Dedifferentiated amniotic fluid mesenchymal stem cell (primary cell): ENCODE measurements at regions not wholly inside any gene's neighbourhood (a gene's known extent, or its start where the extent isn't known, plus 50 kb on each side); places are given as distances from the start of the nearest gene placed in this dataset.

Experiments
- DNase-seq: peaks from one replicate; pipeline ENCODE4 v3.0.0-alpha.2; 2016; ENCODE audit errors: extremely low spot score

- no peak for DNase-seq
These were observed 363.8 kb downstream of the PMP22 start for GRCh38 chr17:14901376-14901775.

GRCh38 chr17:14886200-14886739, 378.9 kb downstream of the PMP22 start:
- DNase-seq = no peak

- DNase-seq = no peak
These were observed 383.0 kb downstream of the PMP22 start for GRCh38 chr17:14882131-14882530.

GRCh38 chr17:14875557-14876412, 389.3 kb downstream of the PMP22 start:
- no peak for DNase-seq

- no peak for DNase-seq
These were observed 391.1 kb downstream of the PMP22 start for GRCh38 chr17:14873996-14874395.

- DNase-seq = no peak
These were observed 391.6 kb downstream of the PMP22 start for GRCh38 chr17:14873540-14873939.

GRCh38 chr17:14871921-14872320, 393.2 kb downstream of the PMP22 start:
- peak; percentile 62 for DNase-seq

- DNase-seq = no peak
These were observed 398.9 kb downstream of the PMP22 start for GRCh38 chr17:14866266-14866665.

GRCh38 chr17:14864127-14864526, 401.0 kb downstream of the PMP22 start:
- DNase-seq = no peak

GRCh38 chr17:14859542-14859941, 405.6 kb downstream of the PMP22 start:
- DNase-seq = no peak

- DNase-seq = no peak
These were observed 408.9 kb downstream of the PMP22 start for GRCh38 chr17:14856176-14856575.

GRCh38 chr17:14854691-14855090, 410.4 kb downstream of the PMP22 start:
- DNase-seq = no peak

- no peak for DNase-seq
These were observed 419.4 kb downstream of the PMP22 start for GRCh38 chr17:14845591-14846281.

- no peak for DNase-seq
These were observed 421.9 kb downstream of the PMP22 start for GRCh38 chr17:14843086-14843795.

- peak; percentile 69 for DNase-seq
These were observed 424.4 kb downstream of the PMP22 start for GRCh38 chr17:14840616-14841231.

- no peak for DNase-seq
These were observed 426.6 kb downstream of the PMP22 start for GRCh38 chr17:14838567-14838966.

GRCh38 chr17:14833201-14833785, 431.8 kb downstream of the PMP22 start:
- no peak for DNase-seq

GRCh38 chr17:14831491-14831890, 433.6 kb downstream of the PMP22 start:
- no peak for DNase-seq

- DNase-seq = no peak
These were observed 437.7 kb downstream of the PMP22 start for GRCh38 chr17:14827396-14827919.

- DNase-seq = no peak
These were observed 438.8 kb downstream of the PMP22 start for GRCh38 chr17:14826358-14826757.

- no peak for DNase-seq
These were observed 446.7 kb downstream of the PMP22 start for GRCh38 chr17:14818469-14818868.
